SK-N-MC (cell line): ENCODE measurements at regions not wholly inside any gene's neighbourhood (a gene's known extent, or its start where the extent isn't known, plus 50 kb on each side); places are given as distances from the start of the nearest gene placed in this dataset.

ENCODE experiments used
- DNase-seq: peaks from one replicate; pipeline ENCODE4 v3.0.0-alpha.2; 2011; ENCODE audit warnings: low read depth, low spot score
- H3K27ac ChIP-seq: fragments of 200-600 bp; sonication (generic); 2 replicates; pipeline ENCODE4 v1.5.1; 2016; ENCODE audit warnings: mixed run types
- H3K36me3 ChIP-seq: fragments of 200-600 bp; sonication (generic); 2 replicates; pipeline ENCODE4 v1.6.1; 2017; ENCODE audit warnings: antibody characterized with exemption, low read length, mixed read lengths; ENCODE audit not compliant: insufficient read depth
- H3K4me3 ChIP-seq: fragments of 200-600 bp; sonication (generic); 2 replicates; pipeline ENCODE4 v1.5.1; 2016
- H3K9ac ChIP-seq: fragments of 200-600 bp; sonication (generic); 2 replicates; pipeline ENCODE4 v1.8.0; 2017; ENCODE audit warnings: mixed run types, mixed read lengths; ENCODE audit not compliant: insufficient read length
- H3K9me3 ChIP-seq: fragments of 200-600 bp; sonication (generic); 2 replicates; pipeline ENCODE4 v1.6.1; 2017; ENCODE audit warnings: low read depth, mild to moderate bottlenecking, antibody characterized with exemption, low read length, moderate library complexity, mixed read lengths
- EZH2 ChIP-seq: fragments of 200-600 bp; sonication (generic); IDR thresholded peaks from one replicate; pipeline ENCODE4 v1.6.1; 2017; ENCODE audit warnings: antibody characterized with exemption
- FOXP2 ChIP-seq: optimal IDR thresholded peaks from 2 replicates; pipeline ENCODE3; 2011; ENCODE audit warnings: mild to moderate bottlenecking, moderate library complexity; ENCODE audit not compliant: insufficient read depth; ENCODE audit errors: extremely low read length, control extremely low read depth
- POLR2AphosphoS5 ChIP-seq: IDR thresholded peaks from 2 replicates; pipeline ENCODE4 v1.6.1; 2012; ENCODE audit warnings: mild to moderate bottlenecking, low read depth, low read length, borderline replicate concordance

DNA sequence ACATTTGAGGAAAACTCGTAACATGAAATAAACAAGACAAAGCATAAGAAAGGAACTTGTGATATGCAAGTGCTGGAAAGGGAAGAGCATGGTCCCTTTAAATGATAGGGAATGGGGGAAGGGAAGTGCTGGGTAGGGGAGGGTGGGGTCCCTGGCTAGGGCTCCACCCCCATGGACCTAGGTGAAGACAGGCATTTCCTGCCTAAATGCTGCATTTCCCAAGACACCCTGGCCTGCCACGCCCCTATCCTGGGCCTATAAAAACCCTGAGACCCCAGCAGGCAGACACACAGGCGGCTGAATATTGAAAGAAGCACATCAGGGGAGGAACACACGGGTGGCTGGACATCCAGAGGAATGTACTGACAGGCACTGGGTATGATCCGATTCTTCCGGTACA is 499.9 kb downstream of the ZEB2 start:
- Histone ChIP-seq H3K9ac (no peak overlapping the region), H3K27ac (no peak overlapping the region), H3K36me3 (no peaks in the 10 kb centered on the region), H3K9me3 (no peaks in the 10 kb centered on the region), H3K4me3 (no peak overlapping the region)
- TF ChIP-seq EZH2 (no peak), FOXP2 (no peak), POLR2AphosphoS5 (no peak)
- DNase-seq = no peak

DNA sequence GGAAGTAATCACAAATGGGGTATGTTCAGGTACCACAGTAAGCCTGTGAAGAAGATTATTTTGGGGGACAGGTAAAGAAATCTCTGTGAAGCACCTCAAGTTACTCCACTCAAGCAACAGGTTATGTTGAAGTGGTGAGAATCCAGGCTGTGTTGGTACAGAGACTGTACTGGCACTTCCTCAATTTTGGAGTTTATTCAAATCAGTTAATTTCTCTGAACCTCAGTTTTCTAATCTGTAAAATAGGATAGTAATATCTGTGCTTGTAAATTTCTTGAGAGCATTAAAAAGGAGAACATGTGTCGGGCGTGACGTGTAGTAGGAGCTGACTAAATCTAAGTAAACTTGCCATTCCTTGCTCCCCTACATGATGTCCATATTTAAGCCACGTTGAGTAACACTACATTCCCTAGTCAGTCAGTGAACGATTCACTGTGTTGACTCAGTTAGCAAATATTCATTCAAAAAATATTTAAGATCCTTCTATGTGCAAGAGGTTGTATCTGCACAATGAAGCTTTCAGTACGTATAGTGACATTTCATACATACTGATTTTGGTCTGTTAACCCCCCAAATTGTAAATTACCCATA is 504.2 kb downstream of the ZEB2 start:
- H3K36me3 ChIP-seq = no peaks in the 10 kb centered on the region
- no peak overlapping the region for H3K9ac ChIP-seq
- TF ChIP-seq FOXP2 (no peak), POLR2AphosphoS5 (no peak)
- DNase-seq = no peak
- no peak overlapping the region for H3K4me3 ChIP-seq
- no peak overlapping the region for H3K27ac ChIP-seq
- no peaks in the 10 kb centered on the region for H3K9me3 ChIP-seq

DNA sequence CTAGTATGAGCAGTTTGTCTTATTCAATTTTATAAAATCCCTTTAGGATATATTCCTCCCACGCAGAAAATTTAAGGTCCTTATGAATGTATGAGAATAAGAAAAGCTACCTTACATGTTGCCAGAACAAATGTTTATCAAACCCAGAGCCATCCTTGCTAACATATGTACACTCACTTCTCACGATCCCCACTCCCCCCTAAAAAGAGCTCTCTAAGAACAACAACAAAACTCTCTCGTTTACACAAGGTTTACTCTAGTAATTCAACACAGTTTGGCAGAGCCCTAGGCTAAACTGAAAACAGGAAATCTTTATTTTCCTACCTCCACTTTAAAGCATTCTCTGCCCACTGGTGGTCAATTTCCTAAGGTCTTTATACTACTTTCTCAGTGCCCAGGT is 504.9 kb downstream of the ZEB2 start:
- Histone ChIP-seq H3K4me3 (no peak overlapping the region), H3K27ac (no peak overlapping the region), H3K9me3 (no peaks in the 10 kb centered on the region), H3K9ac (no peak overlapping the region), H3K36me3 (no peaks in the 10 kb centered on the region)
- DNase-seq = no peak
- no peak for TF ChIP-seq EZH2
- no peak for TF ChIP-seq POLR2AphosphoS5
- no peak for TF ChIP-seq FOXP2

DNA sequence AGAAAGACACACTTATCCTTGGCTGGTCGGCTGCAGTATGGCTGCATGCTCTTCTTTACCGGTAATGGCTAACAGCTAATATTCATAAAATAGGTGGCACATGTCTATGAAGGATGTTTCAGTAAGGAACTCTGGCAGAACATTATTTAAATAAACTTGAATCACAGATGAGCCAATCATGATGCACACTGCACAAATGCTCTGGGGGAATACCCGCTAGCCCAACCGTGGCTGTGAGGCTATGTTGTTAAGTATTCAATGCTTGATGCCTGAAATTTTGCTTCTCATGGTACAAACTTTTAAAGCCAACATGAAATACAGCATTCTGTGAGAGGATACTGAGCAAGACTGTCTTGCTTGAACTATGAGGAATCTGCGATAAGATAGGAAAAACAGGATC is 505.8 kb downstream of the ZEB2 start:
- H3K9ac ChIP-seq = no peak overlapping the region
- H3K9me3 ChIP-seq = no peaks in the 10 kb centered on the region
- H3K36me3 ChIP-seq = no peaks in the 10 kb centered on the region
- no peak for DNase-seq
- no peak for TF ChIP-seq FOXP2
- TF ChIP-seq EZH2 = no peak
- TF ChIP-seq POLR2AphosphoS5 = no peak
- H3K4me3 ChIP-seq = no peak overlapping the region
- no peak overlapping the region for H3K27ac ChIP-seq

DNA sequence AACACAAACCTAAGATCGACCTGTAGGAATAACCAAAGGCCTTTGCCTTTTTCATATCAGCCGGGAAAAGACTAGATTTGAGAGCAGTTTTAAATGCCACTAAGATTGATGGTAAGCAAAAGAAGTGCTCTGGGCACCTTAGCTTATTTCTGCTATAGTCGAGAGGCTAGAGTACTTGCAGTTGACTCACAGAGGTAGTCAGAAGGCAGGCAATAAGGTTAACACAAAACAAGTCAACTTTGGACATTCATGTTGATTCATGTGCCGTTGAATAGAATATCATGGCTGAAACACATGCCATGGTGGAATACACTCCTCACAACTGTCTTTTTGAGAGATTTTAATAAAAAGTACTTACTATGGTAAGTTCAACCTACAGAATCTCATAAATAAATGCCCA is 507.6 kb downstream of the ZEB2 start:
- DNase-seq = no peak
- H3K27ac ChIP-seq = no peak overlapping the region
- H3K4me3 ChIP-seq = no peak overlapping the region
- no peaks in the 10 kb centered on the region for H3K36me3 ChIP-seq
- no peak overlapping the region for H3K9ac ChIP-seq
- TF ChIP-seq FOXP2 = no peak
- no peak for TF ChIP-seq EZH2
- no peak for TF ChIP-seq POLR2AphosphoS5
- no peaks in the 10 kb centered on the region for H3K9me3 ChIP-seq

DNA sequence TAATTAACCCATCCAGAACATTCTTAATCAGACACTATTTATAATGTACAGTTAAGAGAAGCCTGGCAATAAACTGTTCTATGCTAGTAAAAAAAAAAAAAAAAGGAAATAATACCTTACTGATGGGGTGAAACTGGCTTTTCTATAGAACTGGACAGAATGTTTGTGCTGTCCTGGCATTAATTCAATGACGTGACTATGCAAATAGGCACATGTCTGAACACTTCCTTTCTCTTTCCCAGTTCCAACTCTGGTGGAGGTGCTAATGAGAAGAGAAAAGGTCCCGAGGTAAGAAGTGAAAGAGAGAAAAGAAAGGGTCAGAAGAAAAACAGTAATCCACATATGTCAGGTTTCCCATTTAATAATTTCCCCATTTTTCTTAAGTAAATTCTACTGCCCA is 508.4 kb downstream of the ZEB2 start:
- TF ChIP-seq POLR2AphosphoS5 (no peak), EZH2 (no peak)
- no peaks in the 10 kb centered on the region for H3K36me3 ChIP-seq
- H3K9me3 ChIP-seq = no peaks in the 10 kb centered on the region
- no peak overlapping the region for H3K4me3 ChIP-seq
- H3K9ac ChIP-seq = no peak overlapping the region
- H3K27ac ChIP-seq = no peak overlapping the region
- no peak for DNase-seq

DNA sequence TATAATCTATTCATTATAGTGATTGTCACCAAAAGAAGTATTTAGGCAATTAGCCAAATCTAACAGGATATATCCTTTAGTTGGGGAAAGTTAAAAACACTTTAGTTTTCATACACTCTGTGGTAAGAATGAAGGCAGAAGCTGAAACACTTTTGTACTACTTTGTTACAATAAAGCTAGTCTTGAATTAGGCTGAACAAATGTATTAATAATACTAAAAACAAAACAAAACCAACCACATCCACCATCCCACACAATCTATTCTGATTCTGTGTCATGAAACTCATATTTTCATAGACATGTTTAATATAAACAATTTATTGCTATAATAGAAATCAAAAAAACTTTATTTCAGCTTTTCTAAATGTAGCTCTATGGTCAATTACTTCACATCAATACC is 508.8 kb downstream of the ZEB2 start:
- no peaks in the 10 kb centered on the region for H3K9me3 ChIP-seq
- H3K4me3 ChIP-seq = no peak overlapping the region
- no peak for TF ChIP-seq EZH2
- TF ChIP-seq POLR2AphosphoS5 = no peak
- no peak for TF ChIP-seq FOXP2
- no peak overlapping the region for H3K27ac ChIP-seq
- DNase-seq = no peak
- H3K36me3 ChIP-seq = no peaks in the 10 kb centered on the region
- H3K9ac ChIP-seq = no peak overlapping the region

DNA sequence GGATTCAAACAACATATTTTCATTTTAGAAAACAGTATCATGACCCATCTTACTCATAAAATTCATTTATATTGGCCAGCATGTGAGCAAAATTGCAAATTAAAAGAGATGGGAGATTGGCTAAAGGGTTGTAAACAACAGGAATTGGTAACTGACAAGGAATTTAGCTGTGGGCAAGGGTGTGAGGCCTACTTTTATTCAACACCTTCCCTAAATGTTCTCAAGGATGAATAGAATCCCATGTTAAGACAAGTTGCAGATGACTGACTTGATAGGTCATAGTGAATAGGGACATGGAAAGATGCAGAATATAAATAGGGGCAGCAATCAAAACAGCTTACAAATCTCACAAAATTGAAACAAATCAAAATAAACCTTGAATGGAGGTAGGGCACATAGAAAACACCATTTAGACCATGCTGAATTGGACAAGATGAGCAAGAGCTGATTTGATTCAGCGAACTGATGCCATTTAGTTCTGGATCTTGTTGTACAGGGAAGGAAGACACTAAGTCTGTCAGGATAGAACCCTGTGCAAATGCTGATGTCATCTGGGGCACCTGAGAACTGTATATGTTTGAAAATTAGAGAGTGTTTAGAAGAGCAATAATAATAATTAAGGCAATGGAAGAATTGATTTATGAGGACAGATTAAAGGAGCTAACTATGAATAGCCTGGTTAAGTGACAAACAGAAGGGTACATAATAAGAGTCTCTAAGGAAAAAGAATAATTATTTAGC is 509.7 kb downstream of the ZEB2 start:
- Histone ChIP-seq H3K9ac (no peak overlapping the region), H3K27ac (no peak overlapping the region), H3K9me3 (no peaks in the 10 kb centered on the region), H3K36me3 (no peaks in the 10 kb centered on the region), H3K4me3 (no peak overlapping the region)
- TF ChIP-seq FOXP2 = no peak
- no peak for TF ChIP-seq EZH2
- TF ChIP-seq POLR2AphosphoS5 = no peak
- no peak for DNase-seq

DNA sequence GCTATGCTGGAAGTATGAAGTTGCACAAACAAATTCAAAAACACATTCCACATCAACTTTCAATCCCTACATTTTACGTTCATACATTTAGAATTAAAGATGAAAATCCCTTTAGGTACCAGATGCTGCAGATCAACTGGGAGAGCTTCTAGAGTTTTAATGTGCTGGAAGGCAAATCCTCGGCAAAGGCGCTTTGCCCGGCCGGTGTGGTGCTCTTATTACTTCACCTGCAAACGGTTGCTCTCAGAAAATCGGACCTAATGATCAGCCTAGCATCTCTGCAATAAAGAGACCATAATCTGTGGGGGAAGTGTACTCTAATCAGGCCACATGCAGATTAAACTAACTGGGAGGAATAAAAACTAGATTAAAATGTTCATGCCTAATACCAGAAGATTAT is 513.8 kb downstream of the ZEB2 start:
- Histone ChIP-seq H3K4me3 (no peak overlapping the region), H3K9ac (no peak overlapping the region), H3K27ac (no peak overlapping the region), H3K9me3 (no peaks in the 10 kb centered on the region), H3K36me3 (no peaks in the 10 kb centered on the region)
- TF ChIP-seq FOXP2 = no peak
- TF ChIP-seq POLR2AphosphoS5 = no peak
- TF ChIP-seq EZH2 = no peak
- DNase-seq = no peak
